ENCODE measurements at regions not wholly inside any gene's neighbourhood (a gene's known extent, or its start where the extent isn't known, plus 50 kb on each side); places are given as distances from the start of the nearest gene placed in this dataset.

DNA sequence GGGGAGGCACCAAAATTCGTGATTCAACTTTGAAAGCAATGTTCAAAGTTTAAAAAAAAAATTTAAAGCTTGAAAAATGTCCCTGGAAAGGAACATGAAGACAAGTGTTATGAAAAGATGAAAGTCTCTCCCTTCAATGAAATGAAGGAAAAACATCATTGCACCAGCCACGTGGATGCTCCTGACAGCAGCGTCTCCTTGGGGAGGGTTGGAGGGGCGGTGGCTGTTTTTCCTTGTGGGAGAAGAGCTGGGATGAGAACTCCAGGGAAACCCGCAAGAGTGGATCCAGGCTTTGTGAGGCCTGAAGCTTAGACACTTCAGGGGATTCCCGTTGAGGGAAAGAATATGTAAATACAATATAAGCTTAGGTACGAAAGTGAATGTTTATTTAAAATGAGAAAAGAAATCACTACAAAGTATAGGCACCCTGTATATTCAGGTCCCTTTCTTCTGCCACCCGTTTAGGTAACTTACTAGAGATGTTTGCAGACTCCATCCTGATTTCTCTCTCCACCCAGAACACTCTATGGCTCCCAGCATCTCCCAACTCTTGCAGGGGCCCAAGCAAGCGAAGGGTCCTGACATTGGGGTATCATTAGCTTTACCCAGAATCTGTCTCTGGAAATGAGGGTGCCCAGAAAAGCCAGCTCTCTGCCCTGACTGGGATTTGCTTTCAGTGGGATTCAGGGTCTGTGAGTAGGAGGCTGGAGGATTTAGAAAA is 63.1 kb upstream of the BAIAP2L1 start:
- no peak for DNase-seq (ENCODE audit: low spot score)

DNA sequence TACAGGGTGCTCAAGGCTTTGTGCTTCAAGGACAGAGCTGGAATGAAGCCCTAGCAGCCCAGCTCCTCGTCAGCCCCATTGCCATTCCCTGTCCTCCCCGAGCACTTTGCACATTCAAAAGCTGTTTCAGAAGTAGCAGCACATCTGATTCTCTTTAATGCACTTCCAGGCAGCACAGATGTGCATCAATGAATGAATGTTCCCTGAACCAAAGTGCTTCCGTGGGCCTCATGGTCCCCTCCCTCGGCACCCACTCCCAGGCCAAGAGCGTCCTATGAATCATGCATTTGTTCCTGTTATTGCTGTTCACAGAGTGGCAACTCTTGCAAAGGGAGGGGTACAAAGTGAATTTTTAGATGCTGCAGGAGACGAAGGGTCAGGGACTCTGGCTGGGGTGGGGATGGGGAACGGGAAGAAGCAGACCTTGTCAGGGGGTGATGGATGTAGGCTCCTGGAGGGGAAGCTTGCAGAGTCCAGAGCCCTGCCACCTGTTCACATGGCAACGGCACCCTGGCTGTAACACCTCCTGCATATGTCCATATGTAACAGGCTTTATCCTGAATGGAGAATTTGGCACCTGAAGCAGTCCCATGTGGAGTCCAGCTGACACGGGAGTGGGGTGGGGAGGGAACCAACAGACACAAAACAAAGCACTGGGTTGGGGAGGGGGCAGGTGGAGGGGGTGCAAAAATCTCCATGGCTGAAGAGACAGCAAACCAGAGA is 62.2 kb upstream of the BAIAP2L1 start:
- no peak for DNase-seq (ENCODE audit: low spot score)

DNA sequence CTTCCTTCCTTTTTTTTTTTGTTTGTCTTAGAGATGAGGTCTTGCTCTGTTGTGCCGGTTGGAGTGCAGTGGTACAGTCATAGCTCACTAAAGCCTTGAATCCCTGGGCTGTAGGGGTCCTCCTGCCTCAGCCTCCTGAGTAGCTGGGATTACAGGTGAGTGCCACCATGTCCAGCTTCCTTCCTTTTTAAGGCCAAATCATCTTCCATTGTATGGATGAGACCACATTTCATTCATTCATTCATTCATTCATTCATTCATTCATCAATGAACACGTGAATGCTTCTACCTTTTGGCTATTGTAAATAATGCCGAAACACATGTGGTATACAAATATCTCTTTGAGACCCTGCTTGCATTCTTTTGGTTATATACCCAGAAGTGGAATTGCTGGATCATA is 60.0 kb upstream of the BAIAP2L1 start:
- no peak for DNase-seq (ENCODE audit: low spot score)

DNA sequence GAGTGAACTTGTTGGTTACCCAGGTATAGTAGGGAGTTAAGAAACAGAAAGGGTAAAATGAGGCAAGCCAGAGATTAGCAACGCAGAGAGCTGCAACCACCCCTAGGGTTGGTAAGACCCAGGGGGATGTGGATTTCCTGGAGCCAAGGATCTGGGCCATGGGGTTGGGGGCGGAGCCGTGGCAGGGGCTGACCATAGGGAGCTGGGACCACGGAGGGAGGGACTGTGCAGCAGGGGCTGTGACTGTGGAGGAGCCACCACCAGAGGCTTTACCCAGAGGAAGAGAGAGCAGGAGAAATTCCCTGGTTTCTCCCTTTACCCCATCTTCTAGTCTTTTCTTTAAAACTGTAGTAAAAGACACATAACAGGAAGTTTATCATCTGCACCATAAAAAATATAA is 58.6 kb upstream of the BAIAP2L1 start:
- no peak for DNase-seq (ENCODE audit: low spot score)

DNA sequence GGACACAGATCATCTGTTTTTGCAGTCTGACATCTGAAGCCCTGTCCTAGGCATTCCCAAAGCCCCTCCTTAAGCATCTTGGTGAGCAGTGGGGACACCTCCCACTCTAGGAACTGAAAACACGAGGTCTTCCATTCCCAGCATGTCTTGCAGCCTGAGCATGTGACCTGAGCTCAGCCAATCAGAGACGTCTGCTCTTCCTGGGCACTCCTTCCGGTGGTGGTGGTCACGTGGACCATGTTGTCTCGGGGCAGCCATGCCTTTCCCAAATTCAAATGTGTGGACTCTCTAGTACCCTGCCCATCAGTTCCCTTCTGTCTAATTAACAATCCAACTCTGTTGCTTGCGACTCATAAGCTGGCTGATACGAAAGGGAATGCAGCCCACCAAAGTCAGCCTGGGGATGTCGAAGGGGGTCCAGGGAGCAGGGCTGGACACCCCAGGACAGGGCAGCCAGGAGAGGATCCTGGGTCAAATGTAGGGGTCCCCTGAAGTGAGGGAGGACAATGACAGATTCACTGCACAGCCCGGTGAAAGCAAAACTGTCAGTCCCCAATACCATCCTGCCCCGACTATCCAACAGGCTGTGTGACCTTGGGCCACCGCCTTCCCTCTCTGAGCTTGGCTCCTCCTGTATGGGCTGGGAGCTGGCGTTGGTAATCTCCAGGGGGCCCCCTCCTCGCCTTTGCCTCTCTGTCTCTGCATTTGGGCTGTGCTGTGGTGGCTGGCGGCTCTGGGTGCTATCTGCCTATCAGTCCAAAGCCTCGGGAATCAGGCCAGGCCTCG is 57.4 kb upstream of the BAIAP2L1 start:
- no peak for DNase-seq (ENCODE audit: low spot score)

DNA sequence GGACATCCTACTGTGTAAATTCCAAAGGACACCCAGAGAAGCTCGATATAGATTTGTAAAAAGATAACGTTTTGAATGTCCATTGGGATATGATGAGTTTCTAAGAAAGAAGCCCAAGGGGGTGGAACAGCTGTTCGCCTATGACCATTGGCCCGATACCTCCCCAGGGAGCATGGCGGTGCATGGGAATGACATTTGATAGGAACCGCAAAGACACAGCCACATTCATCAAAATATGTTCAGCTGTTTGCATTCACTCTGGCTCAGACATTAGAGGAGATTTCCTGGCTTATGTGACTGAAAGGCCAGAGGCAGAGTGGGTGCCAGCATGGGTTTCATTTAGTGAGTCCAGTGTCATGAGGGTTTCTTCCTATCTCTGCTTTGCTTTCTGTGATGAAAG is 56.0 kb upstream of the BAIAP2L1 start:
- no peak for DNase-seq (ENCODE audit: low spot score)

DNA sequence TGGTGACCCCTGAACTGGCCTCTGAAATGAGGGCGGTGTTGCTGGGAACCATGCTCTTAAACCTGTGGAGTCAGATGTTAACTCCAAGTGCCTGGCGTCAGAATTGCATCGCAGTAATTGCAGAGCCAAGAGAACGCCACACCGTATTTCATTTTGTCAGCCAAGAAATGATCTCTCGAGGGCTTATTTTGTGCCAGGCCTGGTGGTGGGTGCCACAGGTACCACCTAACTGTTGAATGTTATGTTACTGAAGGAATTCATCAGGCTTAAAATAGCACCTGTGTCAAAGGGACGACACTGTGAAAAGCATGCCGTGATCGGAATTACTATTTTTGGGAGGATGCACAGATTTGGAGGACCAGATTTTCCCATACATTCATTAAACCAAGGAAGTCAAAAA is 51.9 kb upstream of the BAIAP2L1 start:
- DNase-seq (ENCODE audit: low spot score): no peak
